WI38 (cell line): ENCODE measurements at regions not wholly inside any gene's neighbourhood (a gene's known extent, or its start where the extent isn't known, plus 50 kb on each side); places are given as distances from the start of the nearest gene placed in this dataset.

Experiments
- H3K4me3 ChIP-seq: 2 replicates; pipeline ENCODE4 v1.5.1; 2011; ENCODE audit warnings: low read depth, mild to moderate bottlenecking, control low read depth, low read length
- TF ChIP-seq, protein P1 (sequence below): IDR thresholded peaks from 2 replicates; pipeline ENCODE4 v1.5.1; 2012; ENCODE audit warnings: low read depth, mild to moderate bottlenecking, control low read depth, low read length

DNA sequence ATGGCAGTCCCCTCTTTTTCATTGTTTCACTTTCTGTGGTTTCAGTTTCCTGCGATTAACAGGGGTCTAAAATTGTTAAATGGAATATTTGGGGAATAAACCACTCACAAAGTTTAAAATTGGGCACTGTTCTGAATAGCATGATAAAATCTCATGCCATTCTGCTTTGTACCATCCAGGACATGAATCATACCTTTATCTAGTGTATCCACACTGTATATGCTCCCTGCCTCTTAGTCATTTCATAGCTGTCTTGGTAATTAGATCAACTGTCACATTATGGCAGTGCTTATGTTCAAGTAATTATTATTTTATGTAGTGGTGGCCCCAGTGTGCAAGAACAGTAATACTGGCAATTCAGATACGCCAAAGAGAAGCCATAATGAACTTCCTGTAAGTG is 734.5 kb downstream of the ZPLD1 start:
- TF ChIP-seq, protein P1, sequence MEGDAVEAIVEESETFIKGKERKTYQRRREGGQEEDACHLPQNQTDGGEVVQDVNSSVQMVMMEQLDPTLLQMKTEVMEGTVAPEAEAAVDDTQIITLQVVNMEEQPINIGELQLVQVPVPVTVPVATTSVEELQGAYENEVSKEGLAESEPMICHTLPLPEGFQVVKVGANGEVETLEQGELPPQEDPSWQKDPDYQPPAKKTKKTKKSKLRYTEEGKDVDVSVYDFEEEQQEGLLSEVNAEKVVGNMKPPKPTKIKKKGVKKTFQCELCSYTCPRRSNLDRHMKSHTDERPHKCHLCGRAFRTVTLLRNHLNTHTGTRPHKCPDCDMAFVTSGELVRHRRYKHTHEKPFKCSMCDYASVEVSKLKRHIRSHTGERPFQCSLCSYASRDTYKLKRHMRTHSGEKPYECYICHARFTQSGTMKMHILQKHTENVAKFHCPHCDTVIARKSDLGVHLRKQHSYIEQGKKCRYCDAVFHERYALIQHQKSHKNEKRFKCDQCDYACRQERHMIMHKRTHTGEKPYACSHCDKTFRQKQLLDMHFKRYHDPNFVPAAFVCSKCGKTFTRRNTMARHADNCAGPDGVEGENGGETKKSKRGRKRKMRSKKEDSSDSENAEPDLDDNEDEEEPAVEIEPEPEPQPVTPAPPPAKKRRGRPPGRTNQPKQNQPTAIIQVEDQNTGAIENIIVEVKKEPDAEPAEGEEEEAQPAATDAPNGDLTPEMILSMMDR, result no peak
- H3K4me3 ChIP-seq, result no peak overlapping the region

GRCh38 chr3:103170651-103171050 is 735.8 kb downstream of the ZPLD1 start:
- TF ChIP-seq, protein P1, result no peak
- H3K4me3 ChIP-seq, result no peak overlapping the region

DNA sequence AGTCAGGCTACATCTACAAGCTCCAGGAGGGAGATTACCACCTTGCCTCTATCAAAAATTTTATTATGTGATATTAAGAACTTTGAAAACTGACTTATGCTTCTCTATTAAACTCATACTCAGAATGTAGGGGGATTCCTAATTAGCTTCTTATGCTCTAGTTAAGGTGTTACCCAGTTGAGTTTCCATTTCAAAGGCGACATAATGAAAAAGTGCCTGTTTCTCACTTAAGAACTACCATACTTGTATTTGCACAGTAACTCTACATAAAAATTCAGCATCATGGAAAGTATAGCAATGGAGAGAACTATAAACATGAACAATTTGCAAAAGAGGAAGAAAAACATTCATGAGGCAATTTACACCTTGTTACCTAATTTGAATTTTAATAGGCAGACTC is 739.1 kb downstream of the ZPLD1 start:
- H3K4me3 ChIP-seq, result no peak overlapping the region

DNA sequence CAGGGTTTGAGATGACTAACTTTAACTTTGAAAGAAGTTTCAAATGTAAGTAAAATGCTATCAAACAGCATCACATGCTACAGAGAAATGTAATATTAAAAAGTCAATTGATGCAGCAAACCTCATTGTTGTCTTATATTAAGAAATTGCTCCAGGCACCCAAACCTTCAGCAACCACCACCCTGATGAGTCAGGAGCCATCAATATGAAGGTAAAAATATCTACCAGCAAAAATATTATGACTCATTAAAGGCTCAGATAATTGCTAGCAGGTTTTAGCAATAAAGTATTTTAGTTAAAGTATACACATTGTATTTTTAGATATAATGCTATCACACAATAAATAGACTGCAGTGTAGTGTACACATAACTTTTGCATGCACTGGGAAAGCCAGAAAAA is 746.3 kb downstream of the ZPLD1 start:
- no peak overlapping the region for H3K4me3 ChIP-seq
- TF ChIP-seq, protein P1, result no peak

More for the DNA sequence above, 739.1 kb downstream of the ZPLD1 start:
- TF ChIP-seq, protein P1, result no peak

- TF ChIP-seq, protein P1, result no peak
- H3K4me3 ChIP-seq, result no peak overlapping the region
Observed at GRCh38 chr3:103184772-103185171, 750.0 kb downstream of the ZPLD1 start.

- no peak overlapping the region for H3K4me3 ChIP-seq
- TF ChIP-seq, protein P1, result no peak
Observed at GRCh38 chr3:103189941-103190340, 755.1 kb downstream of the ZPLD1 start.

- TF ChIP-seq, protein P1, result no peak
- H3K4me3 ChIP-seq, result no peak overlapping the region
Observed at GRCh38 chr3:103195216-103195615, 760.4 kb downstream of the ZPLD1 start.
